ENCODE measurements at regions not wholly inside any gene's neighbourhood (a gene's known extent, or its start where the extent isn't known, plus 50 kb on each side); places are given as distances from the start of the nearest gene placed in this dataset.

GRCh38 chr17:83178533-83179304, 99.3 kb downstream of the METRNL start:
- DNase-seq (ENCODE audit: low spot score): no peak

- no peak for DNase-seq (ENCODE audit: low spot score)
Measured at GRCh38 chr17:83179374-83179773, 100.0 kb downstream of the METRNL start.

DNA sequence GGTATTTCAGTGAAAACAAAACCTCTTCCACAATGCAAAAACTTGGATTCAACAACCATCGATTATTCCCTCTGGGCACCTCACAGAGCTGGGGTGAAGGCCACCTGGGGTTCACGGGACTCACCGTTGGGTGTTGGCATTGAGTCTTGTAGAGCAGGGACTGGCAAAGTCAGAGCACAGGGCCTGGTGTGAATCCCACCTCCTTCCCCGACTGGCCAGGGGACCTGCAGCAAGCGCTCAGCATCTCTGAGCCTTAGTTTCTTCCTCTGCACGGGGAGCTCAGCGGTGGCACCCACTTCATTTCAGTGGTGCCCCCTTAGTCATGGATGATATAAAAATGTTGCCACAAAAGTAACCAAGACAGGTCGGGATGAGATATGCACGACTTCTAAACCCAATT, 100.4 kb downstream of the METRNL start:
- DNase-seq (ENCODE audit: low spot score): no peak

- DNase-seq (ENCODE audit: low spot score): no peak
Measured at GRCh38 chr17:83180264-83180995, 101.0 kb downstream of the METRNL start.

DNA sequence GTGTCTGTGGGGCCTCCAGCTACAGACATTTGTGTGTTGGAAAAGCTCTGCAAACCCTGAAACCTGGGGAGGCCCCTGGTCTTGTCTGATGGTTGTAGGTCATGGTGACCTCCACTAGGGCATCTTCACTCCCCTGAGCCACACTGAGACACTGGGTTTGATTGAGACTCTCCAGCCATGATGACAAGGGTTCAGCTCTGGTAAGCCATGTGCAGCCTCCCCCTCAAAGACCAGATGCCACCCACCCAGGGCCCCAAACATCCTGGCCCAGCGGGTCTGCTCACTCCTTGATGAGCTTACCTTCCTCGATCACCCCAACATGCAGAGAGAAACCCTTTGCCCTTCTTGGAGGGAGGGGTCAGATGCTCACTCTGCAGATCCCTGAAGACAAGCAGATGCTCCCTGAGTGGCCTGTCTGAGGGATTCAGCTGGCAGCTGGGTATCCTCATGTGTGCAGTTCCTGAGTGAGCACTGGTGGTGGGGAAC, 101.6 kb downstream of the METRNL start:
- no peak for DNase-seq (ENCODE audit: low spot score)

- DNase-seq (ENCODE audit: low spot score): no peak
Measured at GRCh38 chr17:83181991-83182619, 102.7 kb downstream of the METRNL start.

DNA sequence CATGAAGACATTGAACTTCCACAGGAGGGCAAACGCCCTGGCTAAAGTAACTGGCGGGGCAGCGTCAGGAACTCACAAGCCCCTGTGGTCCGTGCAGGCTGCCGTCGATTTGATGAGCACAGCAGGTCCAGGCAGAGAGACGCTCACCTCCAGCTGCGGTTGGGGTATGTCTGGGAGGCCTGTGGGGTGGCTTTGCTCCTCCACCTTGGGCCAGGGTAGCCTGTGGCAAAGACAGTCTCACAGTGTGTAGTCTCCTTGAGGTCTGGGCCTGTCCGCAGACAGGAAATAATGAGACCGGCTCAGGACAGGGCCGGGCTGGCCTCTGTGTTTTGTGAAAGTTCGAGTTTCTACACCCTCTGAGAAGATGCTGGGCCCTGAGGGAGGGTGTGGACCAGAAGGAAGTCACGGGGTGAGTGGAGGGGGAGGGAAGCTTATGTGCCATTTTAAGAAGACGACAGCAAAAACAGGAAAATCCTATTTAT, 103.3 kb downstream of the METRNL start:
- no peak for DNase-seq (ENCODE audit: low spot score)

DNA sequence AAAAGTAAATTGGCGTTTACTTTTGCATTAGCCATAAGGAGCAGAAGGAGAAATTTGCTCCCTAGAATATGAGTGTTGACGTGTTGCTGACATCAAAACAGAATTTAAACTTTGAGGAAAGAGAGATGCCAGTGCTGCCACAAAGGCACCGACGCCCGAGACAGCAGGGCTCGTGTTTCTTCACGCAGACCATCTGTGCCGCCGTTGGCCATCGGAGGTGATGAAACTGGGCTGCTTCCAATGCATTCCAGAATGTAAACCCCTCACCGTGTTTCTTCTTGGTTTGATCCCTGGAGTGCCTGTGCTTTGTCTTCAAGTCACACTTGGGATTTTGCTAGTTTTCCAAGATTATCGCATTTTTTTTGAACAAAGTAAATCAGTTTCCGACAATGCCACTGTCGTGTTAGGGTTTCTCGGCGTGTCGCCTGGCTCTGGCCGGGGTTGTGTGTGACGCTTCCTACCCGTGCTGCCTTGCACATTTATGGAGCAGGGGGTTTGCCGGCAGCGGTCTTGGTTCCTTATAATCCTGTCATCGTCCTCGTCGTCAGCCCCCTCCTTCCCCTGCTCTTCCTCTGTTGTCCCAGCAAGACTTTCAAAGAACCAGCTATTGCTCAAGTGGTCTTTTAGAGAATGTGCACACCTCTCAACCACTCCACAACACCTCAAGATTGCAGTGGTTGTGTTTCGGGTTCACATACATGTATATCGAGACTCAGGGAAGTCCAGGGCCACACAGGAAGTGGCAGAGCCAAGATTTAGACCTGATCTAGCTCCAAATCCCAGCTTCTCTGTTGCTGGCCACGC, 103.9 kb downstream of the METRNL start:
- no peak for DNase-seq (ENCODE audit: low spot score)

GRCh38 chr17:83183951-83184506, 104.6 kb downstream of the METRNL start:
- no peak for DNase-seq (ENCODE audit: low spot score)

- no peak for DNase-seq (ENCODE audit: low spot score)
Measured at GRCh38 chr17:83185023-83186002, 105.9 kb downstream of the METRNL start.

DNA sequence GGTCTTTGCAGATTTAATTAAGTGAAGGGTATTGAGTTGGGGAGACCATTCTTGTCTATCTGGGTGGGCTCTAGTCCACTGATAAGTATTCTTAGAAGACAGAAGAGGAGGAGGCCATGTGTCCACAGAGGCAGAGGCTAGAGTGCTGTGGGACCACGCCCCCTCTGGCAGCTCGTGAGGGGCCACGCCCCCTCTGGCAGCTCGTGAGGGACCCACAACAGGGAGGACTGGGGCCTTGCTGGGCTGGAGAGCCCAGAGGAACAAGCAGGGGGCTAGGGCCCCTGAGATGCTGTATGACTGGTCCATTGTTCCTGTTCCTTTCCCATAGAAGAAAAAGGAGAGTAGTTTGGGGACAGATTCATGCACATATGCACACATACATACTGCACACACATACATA, 106.8 kb downstream of the METRNL start:
- no peak for DNase-seq (ENCODE audit: low spot score)

- no peak for DNase-seq (ENCODE audit: low spot score)
Measured at GRCh38 chr17:83186751-83187421, 107.5 kb downstream of the METRNL start.

DNA sequence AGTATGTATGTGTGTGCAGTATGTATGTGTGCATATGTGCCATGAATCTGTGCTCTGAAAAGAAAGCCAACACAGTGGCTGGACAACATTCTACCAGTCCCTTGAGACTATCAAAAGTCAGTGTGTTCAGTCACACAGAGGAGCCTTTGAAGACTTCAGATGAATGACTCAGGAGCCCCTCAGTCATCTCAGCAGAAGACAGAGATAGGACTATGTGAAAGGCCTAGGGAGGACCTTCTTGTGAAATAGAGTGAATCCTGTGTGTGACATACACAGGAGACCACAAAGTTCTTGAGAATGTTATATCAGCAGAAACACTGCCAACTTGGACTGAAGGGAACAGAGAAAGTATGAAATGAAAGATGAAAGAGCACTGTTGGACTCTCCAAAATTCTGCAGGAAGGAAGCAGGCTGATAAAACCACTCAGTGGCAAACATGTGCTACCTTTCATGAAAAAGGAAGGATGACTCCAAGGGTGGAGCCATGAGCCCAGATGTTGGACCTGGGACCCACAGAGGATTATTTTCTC, 108.4 kb downstream of the METRNL start:
- no peak for DNase-seq (ENCODE audit: low spot score)

- peak; percentile 38 for DNase-seq (ENCODE audit: low spot score)
Measured at GRCh38 chr17:83189044-83190003, 109.9 kb downstream of the METRNL start.

- no peak for DNase-seq (ENCODE audit: low spot score)
Measured at GRCh38 chr17:83190004-83190385, 110.6 kb downstream of the METRNL start.

GRCh38 chr17:83190601-83191387, 111.4 kb downstream of the METRNL start:
- no peak for DNase-seq (ENCODE audit: low spot score)

GRCh38 chr17:83191388-83192160, 112.2 kb downstream of the METRNL start:
- no peak for DNase-seq (ENCODE audit: low spot score)

All from COLO829 (cell line).